Upper lobe of left lung (tissue), 4 donors: ENCODE measurements at regions not wholly inside any gene's neighbourhood (a gene's known extent, or its start where the extent isn't known, plus 50 kb on each side); places are given as distances from the start of the nearest gene placed in this dataset.

Experiments
- EP300 ChIP-seq, 4 donors: sonication (generic); formaldehyde crosslinking; IDR thresholded peaks; one replicate each; pipeline ENCODE4 v1.5.1; 2017; ENCODE audit warnings: antibody characterized with exemption in 4 of 4, control low read depth in 2 of 4
- POLR2A ChIP-seq, 4 donors: fragments of 450-650 bp; IDR thresholded peaks; one replicate each; pipeline ENCODE4 v1.5.1; 2016 to 2017; ENCODE audit warnings: antibody characterized with exemption in 4 of 4, mild to moderate bottlenecking in 2 of 4
- TF ChIP-seq, protein P1 (sequence below), 6 experiments: fragments of 450-650 bp in 4 of 6; fragments of 200-600 bp in 2 of 6; sonication (generic) in 2 of 6; IDR thresholded peaks; one replicate each; pipeline ENCODE4 v1.5.1; 2016 to 2019; ENCODE audit warnings: antibody characterized with exemption in 6 of 6

DNA sequence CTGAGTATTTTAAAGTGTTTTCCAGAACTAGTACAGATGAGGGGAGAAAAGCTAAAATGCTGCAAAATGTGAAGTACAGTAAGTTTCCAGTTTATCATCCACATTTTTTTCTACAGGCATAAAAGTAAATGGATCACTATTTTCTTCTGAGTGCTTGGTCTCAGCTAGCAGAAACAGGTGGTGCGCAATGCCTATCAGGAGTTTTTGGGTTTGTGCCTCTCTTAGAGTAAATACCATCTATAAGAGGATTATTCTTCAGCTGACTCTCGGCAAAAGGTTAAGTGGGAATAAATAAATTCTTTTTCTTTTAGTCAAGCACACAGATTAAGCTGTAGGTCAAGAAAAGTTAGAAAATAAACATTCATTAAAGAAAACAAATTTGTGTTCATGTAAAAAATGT, 1027.7 kb downstream of the PLOD2 start:
- TF ChIP-seq, protein P1, sequence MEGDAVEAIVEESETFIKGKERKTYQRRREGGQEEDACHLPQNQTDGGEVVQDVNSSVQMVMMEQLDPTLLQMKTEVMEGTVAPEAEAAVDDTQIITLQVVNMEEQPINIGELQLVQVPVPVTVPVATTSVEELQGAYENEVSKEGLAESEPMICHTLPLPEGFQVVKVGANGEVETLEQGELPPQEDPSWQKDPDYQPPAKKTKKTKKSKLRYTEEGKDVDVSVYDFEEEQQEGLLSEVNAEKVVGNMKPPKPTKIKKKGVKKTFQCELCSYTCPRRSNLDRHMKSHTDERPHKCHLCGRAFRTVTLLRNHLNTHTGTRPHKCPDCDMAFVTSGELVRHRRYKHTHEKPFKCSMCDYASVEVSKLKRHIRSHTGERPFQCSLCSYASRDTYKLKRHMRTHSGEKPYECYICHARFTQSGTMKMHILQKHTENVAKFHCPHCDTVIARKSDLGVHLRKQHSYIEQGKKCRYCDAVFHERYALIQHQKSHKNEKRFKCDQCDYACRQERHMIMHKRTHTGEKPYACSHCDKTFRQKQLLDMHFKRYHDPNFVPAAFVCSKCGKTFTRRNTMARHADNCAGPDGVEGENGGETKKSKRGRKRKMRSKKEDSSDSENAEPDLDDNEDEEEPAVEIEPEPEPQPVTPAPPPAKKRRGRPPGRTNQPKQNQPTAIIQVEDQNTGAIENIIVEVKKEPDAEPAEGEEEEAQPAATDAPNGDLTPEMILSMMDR (IDR thresholded peaks at IDR 0.05) = no peak
- no peak for TF ChIP-seq POLR2A (IDR thresholded peaks at IDR 0.05)
- TF ChIP-seq EP300 (IDR thresholded peaks at IDR 0.05) = no peak
